DMS114 treated with DMSO at 0.1 percent for 48 hours (cell line): ENCODE measurements at regions not wholly inside any gene's neighbourhood (a gene's known extent, or its start where the extent isn't known, plus 50 kb on each side); places are given as distances from the start of the nearest gene placed in this dataset.

Experiments
- DNase-seq: peaks from one replicate; lab custom pipeline; 2025; ENCODE audit not compliant: unreplicated experiment; lab: John Stamatoyannopoulos, UW

DNA sequence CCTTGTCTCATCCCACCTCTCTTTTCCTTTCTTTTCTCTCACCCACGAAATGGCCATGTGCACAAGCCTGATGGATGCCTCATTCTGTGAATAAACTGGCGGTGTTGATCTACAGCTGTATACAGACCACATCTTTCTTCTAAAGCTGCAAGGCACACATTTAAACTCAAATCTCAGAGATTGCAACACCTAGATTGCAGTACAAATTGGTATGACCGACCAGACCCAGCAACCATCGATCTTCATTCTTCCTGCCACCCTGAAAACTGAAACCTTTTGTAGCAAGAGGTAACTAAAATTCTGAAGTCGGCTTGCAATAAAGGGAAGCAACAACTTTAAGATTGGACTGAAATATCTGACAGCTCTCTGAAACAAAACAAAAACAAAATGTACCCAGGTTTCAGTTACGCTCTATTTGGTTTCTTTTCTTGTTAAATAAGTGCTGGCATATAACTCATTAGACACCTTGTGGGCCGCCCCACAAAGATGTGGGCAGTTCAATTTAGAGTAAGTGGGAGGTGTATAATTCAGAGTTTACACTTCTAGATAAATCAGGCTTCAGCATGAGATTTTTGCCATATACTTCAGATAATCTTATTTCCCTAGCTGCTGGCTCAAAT lies 390.0 kb upstream of the NOVA1 start:
- no peak for DNase-seq

DNA sequence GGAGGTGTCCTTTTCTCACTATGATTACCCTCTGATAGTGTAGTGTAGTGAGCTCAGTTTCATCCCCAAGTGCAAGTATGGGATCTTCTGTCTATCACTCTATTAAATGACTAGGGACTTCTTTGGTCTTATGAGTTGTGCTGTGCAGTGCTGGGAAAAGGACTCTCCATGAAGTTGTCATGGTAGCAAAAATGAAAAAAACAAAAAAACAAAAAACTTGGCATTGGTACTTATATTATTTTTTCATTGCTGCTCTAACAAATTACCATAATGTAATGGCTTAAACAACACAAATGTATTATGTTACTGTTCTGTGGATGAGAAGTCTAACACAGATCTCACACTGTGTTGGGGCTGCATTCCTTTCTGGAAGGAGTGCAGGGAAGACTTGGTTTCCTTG lies 393.1 kb upstream of the NOVA1 start:
- DNase-seq = no peak

DNA sequence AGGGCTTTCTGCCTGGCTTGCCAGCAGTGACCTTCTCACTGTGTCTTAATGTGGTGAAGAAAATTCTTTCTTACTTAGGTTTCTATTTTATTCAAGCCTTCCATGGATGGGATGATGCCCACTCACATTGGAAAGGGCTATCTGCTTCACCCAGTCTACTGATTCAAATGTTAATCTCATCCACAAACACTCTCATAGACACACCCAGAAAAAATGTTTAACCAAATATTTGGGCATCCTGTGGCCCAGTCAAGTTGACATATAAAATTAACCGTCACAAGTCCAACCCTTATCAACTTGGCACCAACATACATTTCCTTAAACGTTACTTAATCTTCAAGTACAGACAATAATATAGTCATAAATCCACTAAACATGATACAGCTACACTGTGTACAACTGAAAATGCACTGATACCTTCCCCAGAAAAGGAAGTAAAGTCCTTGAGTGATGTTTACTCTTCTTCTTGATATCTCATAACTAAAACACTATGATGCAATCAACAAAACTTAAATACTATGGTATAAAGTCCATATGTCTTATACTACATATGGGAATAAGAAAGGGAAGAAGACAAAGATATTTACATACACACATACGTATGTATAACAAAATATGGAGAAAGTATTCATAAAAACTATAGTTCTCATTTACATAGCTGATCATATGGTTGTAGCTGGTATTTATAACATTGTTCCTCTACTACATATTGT lies 394.7 kb upstream of the NOVA1 start:
- DNase-seq = no peak

DNA sequence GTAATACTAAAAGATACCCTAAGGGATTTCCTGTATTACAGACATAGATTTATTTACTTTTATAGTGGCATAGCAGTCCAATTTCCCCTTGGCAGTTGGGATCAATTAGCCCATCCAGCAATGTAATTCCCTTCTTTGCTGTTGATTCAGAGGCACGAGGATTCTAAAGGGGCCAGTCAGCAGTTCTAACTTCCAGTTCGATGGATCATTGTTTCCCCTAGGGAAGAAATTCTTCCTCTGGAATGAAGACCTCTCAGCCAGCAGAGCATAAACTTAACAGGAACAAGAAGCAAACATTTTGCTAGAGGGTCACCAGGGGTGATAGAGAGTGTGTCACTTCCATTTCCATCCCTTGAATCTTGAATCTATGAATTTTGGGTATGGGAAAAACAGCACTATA lies 395.7 kb upstream of the NOVA1 start:
- DNase-seq = no peak

DNA sequence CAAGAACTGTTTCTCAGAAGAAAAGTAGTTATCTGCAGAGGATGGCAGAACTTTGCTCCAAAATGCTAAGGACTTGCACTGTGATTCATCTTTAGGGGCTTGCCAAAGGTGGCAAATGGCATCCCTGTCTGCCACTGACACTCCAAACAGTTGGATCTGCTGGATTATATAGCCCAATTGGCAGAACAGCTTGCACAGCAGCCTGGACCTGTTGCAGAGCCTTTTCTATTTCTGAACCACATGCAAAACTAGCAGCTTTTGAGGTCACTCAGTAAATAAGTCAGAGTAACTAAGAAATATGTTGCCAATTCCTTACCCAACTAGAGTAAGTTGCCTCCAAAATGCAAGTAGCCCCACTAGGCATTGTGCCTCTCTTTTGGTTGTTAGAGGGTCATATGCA lies 397.5 kb upstream of the NOVA1 start:
- no peak for DNase-seq

DNA sequence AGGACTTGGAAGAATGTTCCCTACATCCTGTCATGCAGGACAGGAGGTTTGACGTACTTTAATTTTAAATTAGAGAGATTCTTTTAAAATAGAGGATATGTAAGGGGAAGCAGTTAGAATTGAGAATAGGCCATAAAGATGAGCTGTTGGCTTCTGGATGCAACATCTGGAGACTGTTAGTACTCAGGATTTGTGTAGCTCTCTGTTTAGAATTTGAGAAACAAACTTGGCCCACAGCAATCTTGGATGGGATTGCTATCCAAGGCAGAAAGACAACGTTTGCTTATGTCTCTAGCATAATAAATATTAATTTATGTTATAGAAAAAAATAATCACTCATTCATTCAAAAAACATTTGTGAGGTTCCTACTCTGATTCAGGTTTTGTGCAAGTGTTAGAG lies 398.4 kb upstream of the NOVA1 start:
- DNase-seq = no peak

DNA sequence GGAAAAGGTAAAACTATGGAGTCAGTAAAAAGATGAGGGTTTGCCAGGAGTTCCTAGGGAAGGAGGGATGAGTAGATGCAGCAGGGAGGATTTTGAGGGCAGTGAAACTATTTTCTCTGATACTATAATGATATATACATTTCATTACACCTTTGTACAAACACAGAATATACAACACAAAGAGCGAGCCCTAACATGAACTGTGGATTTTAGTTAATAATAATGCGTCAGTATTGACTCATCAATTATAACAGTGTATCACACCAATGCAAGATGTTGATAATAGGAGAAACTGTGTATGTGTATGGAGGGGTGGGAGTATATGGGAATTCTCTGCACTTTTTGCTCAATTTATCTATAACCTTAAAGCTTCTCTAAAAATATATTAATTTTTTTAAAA lies 404.3 kb upstream of the NOVA1 start:
- DNase-seq = no peak

DNA sequence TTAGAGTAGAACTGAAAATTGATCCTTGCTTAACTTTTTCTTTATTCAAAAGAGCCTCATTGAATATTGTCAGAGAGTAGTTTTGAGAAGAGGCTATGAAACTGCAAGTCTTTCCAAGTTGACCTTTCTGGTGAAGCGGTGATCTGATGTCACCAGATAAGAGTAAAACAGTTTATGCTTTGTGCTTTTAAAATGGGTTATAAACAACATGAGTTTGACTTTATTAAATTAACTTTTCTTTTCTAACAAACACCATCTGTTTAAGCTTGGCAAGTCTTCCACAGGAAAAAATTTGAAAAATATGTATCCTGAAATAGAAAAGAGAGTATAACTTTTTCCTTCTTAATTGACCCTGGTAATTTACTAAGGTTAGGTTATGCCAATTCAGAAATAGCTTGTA lies 408.7 kb upstream of the NOVA1 start:
- no peak for DNase-seq

DNA sequence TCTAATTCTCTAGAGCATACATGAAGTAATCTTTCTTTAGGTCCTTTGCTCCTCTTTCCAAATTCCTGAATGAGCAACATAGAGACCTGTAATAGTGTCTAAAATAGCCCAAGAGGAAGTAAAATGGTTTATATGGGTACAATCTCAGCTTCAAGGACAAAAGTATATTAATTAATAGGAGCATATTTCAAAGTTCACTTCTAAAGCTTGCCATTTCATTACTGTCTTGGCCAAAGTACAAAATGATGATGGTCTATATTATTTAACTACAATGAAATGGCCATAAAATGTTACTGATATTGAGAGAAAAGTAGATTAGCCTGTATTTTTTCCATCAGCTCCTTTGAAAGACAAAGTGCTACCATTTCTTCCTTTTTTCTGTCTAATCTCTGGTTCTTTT lies 410.4 kb upstream of the NOVA1 start:
- no peak for DNase-seq

DNA sequence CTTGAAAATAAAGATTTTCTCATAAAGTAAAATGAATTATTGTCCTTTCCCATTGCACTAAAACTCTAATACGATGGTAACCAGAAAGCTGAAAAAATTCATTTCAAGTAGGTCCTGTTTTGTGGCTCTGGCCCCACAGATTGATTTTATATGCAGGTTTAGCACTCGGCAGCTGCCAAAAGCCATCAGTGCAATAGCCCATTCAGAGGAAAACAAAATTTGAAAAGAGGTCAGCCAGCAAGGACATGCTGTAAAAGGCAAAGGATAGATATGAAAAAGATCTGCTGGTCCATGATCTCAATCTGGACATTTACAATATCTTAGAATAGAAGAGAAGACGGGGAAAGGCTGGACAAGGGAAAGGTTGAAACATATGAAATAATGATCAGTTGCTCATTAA lies 414.8 kb upstream of the NOVA1 start:
- no peak for DNase-seq

DNA sequence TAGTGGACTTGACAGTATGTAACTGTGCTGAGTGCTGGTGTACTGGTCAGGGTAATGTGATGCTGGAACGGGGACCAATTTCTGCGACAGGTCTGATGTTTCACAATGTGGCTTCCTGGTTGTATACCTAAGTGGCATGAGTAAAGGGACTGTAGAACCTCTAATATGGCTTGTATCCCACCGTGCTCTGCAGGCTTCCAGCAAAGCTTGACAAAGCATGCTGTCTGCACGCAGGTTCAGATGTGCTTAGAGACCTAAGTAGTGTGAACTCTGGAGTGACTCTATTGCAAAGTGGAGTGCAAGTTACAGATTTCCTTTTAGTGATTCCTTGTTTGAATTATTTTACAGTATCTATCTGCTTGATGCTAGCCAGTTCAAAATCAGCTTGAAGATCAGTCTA lies 415.8 kb upstream of the NOVA1 start:
- DNase-seq = no peak

DNA sequence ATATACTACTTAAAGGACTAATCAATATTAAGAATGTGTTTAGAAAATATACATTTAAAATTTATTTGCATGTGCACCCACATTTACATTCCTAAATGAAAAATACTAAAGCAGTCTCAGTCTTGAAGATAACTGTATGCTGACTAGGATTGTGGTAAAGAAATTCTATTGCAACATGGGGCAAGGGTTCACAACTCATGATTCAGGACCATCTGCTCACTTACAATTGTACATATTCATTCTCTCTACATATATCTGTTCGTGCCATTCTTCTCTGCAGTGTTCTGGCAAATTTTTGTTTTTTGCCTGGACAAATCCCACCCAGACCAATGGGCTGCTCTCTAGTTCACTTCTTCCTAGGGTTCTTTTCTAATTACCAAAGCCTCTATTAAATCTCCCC lies 417.2 kb upstream of the NOVA1 start:
- DNase-seq = no peak

DNA sequence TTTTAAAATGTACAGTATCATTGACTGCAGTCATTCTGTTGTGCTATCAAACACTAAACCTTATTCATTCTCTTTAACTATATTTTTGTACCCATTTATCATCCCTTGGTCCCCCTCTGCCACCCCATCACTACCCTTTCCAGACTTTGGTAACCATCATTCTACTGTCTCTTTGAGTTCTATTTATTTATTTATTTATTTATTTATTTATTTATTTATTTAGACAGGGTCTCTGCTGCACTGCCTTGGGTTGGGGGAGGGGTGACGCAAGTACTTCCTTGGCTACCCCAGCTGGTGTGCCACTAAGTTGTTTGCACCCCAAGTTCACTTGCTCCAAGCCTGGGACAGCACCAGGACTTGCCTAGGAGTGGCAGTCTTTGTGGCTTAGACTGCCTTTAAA lies 427.8 kb upstream of the NOVA1 start:
- DNase-seq = no peak

DNA sequence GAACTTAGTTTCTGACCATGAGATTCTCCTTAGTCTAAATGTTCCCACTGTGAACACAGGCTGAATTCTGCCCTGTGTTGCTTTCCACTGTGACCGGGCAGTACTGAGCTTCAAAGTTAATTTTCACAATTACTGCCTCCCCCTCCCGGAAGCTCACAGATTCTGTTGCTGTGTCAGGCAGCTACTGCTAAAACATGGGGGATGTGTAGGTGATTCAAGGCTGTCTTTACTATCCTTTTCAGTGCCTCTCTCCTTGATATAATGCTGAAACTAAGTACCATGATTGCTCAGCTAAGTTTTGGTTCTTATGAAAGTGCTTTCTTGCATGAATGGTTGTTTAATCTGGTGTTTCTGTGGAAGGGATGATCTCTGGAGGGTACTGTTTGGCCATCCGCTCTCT lies 428.3 kb upstream of the NOVA1 start:
- no peak for DNase-seq

DNA sequence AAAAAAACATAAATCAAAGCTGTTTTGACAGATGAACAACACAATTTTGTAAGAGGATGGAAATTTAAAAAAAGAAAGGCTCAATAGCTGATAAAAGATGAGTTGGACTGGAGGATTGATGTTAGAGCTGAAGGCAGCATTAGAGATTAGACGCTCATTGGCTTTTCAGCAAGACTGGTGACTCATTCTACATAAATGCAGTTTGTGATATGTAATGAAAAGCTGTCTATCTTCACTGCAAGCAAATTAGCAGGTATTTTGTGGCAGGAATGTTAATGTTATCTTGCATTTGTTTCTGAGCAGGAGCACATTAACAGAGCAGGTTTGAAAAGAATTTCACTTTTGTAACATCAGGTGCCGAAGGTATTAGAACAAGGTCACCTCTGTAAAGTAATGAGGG lies 442.7 kb upstream of the NOVA1 start:
- no peak for DNase-seq

DNA sequence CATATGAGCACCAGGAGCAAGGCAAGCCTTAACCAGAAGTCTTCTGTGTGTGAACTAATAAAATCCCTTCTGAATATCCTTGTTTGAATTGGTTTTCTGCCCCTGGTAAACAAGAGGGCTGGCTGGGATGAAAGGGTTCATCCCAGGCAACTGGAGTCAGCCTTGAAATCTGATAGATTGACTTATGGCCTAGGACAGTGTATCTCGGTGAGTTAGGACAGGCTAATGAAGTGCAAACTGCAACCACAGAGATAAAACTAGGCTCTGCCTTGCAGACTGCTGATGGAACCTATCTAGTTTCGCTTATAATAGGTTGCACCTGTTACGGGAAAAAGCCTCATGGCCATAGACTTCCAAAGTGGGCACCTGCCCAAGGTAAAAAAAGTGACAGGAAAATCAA lies 451.9 kb upstream of the NOVA1 start:
- DNase-seq = no peak

DNA sequence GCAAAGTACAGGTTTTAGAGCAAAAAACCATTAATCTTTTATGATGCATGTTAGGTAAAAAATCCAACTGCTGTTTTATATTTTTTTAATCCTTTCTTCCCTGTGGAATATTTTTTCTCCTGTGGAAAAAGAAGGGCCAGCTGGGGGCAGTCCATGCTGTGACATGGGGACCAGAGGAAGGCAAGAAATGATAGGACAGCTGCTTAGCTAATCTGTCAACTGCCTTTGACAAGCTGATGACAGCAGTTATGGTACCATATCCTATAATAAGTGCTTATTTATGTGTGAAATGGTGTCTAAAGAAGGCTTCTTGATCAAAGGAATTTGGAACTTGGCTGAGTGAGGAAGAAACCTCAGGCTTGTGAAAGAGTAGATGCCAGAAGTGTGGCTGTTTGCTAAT lies 452.4 kb upstream of the NOVA1 start:
- DNase-seq = no peak

DNA sequence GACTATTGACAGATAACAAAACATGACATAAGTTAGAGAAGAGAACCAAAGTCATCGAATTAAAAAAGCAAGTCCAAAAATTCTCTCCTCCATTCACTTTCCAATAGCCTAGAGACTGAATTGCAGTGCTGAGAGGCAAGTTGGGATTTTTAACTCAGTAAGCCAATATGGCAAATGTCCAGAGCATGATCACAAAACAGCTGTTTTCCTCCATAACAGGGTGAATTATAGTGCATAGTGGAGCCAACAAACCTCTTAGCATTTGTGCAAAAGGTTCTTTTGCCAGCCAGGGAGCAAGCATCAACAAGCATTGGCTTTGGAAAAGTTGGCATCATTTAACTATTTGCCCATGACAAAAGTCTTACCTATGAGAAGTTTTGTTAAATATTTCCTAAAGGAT lies 458.8 kb upstream of the NOVA1 start:
- DNase-seq = no peak

DNA sequence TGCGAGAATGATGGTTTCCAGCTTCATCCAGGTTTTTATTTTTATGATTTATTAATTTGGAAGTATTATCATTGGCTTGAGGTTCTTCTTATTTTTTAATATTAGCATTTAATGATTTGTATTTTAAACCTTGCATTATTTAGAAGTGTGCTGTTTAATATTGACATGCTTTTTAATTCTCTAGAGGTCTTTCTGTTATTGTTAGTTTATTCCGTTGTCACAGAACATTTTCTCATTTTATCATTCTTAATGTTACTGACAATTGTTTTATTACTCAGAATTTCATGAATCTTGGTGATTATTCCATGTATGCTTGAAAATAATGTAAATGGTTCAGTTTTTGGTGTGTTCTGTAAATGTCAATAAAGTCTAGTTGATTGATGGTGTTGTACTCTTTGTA lies 463.5 kb upstream of the NOVA1 start:
- DNase-seq = no peak

DNA sequence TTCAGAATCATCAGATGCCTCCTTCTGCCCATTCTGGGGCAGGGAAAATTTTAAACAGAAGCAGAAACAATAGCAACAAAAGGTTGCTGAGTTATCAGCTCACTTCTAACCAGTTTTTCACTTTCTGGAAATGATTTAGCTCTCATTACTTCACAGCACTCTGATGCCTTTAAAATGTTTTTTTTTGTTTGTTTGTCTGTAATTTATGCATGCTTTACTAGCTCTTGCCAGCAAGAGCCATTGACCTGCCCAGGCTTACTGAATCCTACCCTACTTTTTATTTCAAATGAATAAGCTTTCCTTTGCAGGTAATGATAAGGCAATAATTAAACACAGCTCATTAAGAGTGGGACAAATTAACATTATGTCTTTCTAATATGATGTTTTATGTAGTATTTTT lies 466.1 kb upstream of the NOVA1 start:
- no peak for DNase-seq

DNA sequence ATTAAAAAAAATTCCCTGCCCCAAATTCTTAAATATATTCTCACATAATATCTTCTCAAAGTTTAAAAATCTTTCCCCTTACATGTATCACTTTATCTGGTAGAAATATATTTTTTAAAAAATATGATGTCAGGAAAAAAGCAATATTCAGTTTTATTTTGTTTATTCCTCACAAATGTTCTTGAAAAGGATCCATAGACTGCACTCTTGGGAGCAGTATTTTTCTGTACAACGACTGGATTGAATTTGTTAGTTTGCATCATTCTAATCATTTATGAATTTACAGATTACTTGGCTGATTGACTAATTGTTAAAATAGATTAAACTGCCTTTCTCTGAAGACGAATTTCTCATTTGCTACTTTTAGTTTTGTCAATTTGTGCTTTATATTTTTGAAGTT lies 468.1 kb upstream of the NOVA1 start:
- DNase-seq = no peak

DNA sequence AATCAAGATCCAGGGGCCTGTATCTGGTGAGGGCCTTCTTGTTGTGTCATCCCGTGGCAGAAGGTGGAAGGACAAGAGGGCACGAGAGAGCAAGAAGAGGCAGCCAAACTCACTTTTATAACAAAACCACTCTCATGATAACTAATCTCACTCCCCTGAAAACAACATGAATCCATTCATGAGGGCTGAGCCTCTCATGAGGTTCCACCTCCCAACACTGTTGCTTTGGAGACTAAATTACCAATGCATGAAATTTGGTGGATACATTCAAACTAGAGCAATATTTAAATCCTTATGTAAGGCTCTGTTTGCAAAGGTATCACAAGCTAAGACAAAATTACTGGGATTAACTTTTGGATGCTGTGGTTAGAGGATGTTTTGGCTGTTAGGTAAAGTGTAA lies 470.1 kb upstream of the NOVA1 start:
- DNase-seq = no peak

DNA sequence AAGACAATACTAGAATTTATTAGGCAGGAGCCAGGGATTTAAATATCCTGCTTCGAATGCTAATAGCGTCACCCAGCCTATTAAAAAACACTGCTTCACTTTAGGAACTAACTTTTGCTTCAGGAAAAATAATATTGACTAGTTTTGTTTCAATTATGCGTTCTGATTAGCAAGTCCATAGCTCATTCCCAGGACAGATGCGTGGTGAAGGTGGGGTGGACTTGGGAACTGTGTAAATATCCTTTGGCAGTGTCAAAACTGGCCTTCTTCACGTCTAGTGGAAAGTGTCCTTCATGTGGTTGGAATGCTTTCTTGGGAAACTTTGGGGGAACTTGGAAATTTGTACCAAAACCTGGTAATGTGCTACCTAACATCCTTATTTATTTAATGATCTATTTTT lies 474.8 kb upstream of the NOVA1 start:
- no peak for DNase-seq
